Lower leg skin (tissue), 3 donors: ENCODE measurements at regions not wholly inside any gene's neighbourhood (a gene's known extent, or its start where the extent isn't known, plus 50 kb on each side); places are given as distances from the start of the nearest gene placed in this dataset.

Experiments used
- CTCF ChIP-seq, 3 donors: fragments of 450-650 bp; IDR thresholded peaks; one replicate each; pipeline ENCODE4 v1.5.1; 2016; ENCODE audit warnings: antibody characterized with exemption in 3 of 3, mild to moderate bottlenecking in 3 of 3, moderate library complexity in 2 of 3
- POLR2A ChIP-seq, 2 donors: fragments of 450-650 bp; IDR thresholded peaks; one replicate each; pipeline ENCODE4 v1.6.1; 2016 to 2017; ENCODE audit warnings: antibody characterized with exemption in 2 of 2, mild to moderate bottlenecking in 1 of 2, moderate library complexity in 1 of 2

DNA sequence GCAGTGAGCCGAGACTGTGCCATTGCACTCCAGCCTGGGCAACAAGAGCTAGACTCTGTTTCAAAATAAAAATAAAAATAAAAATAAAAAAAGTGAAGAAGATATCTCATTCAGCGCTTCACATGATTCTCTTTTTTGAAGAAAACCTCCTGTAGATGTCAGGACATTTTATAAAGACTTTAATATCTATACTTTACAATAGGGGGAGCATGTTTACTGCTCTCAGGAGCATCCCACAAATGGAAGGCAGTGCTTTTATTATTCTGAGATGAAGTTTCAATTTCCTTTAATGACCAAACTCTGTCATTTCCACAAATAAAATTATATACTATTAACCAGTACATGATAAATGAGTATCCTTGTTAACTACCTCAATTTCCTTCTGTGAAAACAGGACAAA, 118.7 kb upstream of the MYOCD start:
- TF ChIP-seq CTCF (IDR thresholded peaks at IDR 0.05) (no peak), POLR2A (IDR thresholded peaks at IDR 0.05) (no peak)
